PC-3 (cell line): ENCODE measurements at regions not wholly inside any gene's neighbourhood (a gene's known extent, or its start where the extent isn't known, plus 50 kb on each side); places are given as distances from the start of the nearest gene placed in this dataset.

Experiments used
- ATAC-seq: fragments of 200-7000 bp; cut with Tn5 transposase; 2 replicates; pipeline ENCODE4 v1.9.1; 2020; ENCODE audit warnings: mild to moderate bottlenecking, moderate library complexity
- BruUV-seq: library from RNA; stranded (reverse); fragments of 400-500 nt; replicated peaks from 2 replicates; lab custom pipeline; 2021; lab: Mats Ljungman, UMichigan
- CTCF ChIA-PET: fragments of 300-600 bp; sonication (Branson Sonifier 250); formaldehyde crosslinking; loops from one replicate; lab custom pipeline; 2022; ENCODE audit warnings: antibody characterized with exemption; lab: Charles Lee
- POLR2A ChIA-PET: fragments of 300-600 bp; sonication (Branson Sonifier 250); formaldehyde crosslinking; loops from one replicate; lab custom pipeline; 2022; ENCODE audit warnings: antibody characterized with exemption; ENCODE audit not compliant: unreplicated experiment; lab: Charles Lee
- DNase-seq: peaks from one replicate; pipeline ENCODE4 v3.0.0-alpha.2; 2015
- H2AFZ ChIP-seq: fragments of 300-600 bp; sonication (generic); 2 replicates; pipeline ENCODE4 v1.6.0; 2016; ENCODE audit warnings: antibody characterized with exemption, low read length
- H3F3A ChIP-seq: fragments of 300-600 bp; sonication (generic); one replicate; pipeline ENCODE4 v1.6.0; 2017; ENCODE audit warnings: antibody characterized with exemption, low read length, control low read depth, mild to moderate bottlenecking; ENCODE audit not compliant: unreplicated experiment
- H3K27ac ChIP-seq: fragments of 300-600 bp; sonication (generic); 2 replicates; pipeline ENCODE4 v1.5.1; 2016; ENCODE audit warnings: mild to moderate bottlenecking, low read length
- H3K27me3 ChIP-seq: fragments of 300-600 bp; sonication (generic); 2 replicates; pipeline ENCODE4 v1.6.1; 2016; ENCODE audit warnings: low read length, mixed read lengths
- H3K36me3 ChIP-seq: fragments of 300-600 bp; sonication (generic); 2 replicates; pipeline ENCODE4 v1.6.1; 2016; ENCODE audit warnings: low read depth, mixed run types, low read length, mixed read lengths
- H3K4me1 ChIP-seq: fragments of 300-600 bp; sonication (generic); 2 replicates; pipeline ENCODE4 v1.5.1; 2016; ENCODE audit warnings: low read length; ENCODE audit not compliant: insufficient read depth
- H3K4me2 ChIP-seq: fragments of 300-600 bp; sonication (generic); 2 replicates; pipeline ENCODE4 v1.6.0; 2016; ENCODE audit warnings: low read length
- H3K4me3 ChIP-seq: fragments of 300-600 bp; sonication (generic); 2 replicates; pipeline ENCODE4 v1.5.1; 2016; ENCODE audit warnings: mild to moderate bottlenecking, low read length, mixed read lengths
- H3K79me2 ChIP-seq: fragments of 300-600 bp; sonication (generic); 2 replicates; pipeline ENCODE4 v1.6.1; 2017; ENCODE audit warnings: low read length, mixed read lengths
- H3K9ac ChIP-seq: fragments of 300-600 bp; sonication (generic); 2 replicates; pipeline ENCODE4 v1.6.0; 2016; ENCODE audit warnings: mild to moderate bottlenecking, low read length
- H3K9me2 ChIP-seq: fragments of 300-600 bp; sonication (generic); replicated peaks from 2 replicates; pipeline ENCODE4 v1.6.1; 2016; ENCODE audit warnings: mixed run types, low read length, mixed read lengths
- H3K9me3 ChIP-seq: fragments of 300-600 bp; sonication (generic); 2 replicates; pipeline ENCODE4 v1.6.1; 2016; ENCODE audit warnings: low read length, mixed read lengths
- H4K20me1 ChIP-seq: fragments of 300-600 bp; sonication (generic); 2 replicates; pipeline ENCODE4 v1.6.1; 2016; ENCODE audit warnings: low read length, mixed read lengths
- EZH2 ChIP-seq: fragments of 300-600 bp; sonication (generic); IDR thresholded peaks from one replicate; pipeline ENCODE4 v1.6.1; 2017; ENCODE audit warnings: antibody characterized with exemption, mild to moderate bottlenecking, low read length; ENCODE audit not compliant: unreplicated experiment
- EZH2phosphoT487 ChIP-seq: fragments of 300-600 bp; sonication (generic); IDR thresholded peaks from 2 replicates; pipeline ENCODE4 v1.6.1; 2018; ENCODE audit warnings: mild to moderate bottlenecking, antibody characterized with exemption, low read length, borderline replicate concordance
- intact Hi-C: fragments of 100-400 bp; cut with micrococcal nuclease; formaldehyde crosslinking; loops from 2 replicates; pipeline ENCODE4 v1.9.0; 2023
- TF ChIP-seq, protein P1 (sequence below): fragments of 300-600 bp; sonication (generic); conservative IDR thresholded peaks from 2 replicates; pipeline ENCODE4 v1.5.1; 2017; ENCODE audit warnings: antibody characterized with exemption, low read depth, mild to moderate bottlenecking, low read length

DNA sequence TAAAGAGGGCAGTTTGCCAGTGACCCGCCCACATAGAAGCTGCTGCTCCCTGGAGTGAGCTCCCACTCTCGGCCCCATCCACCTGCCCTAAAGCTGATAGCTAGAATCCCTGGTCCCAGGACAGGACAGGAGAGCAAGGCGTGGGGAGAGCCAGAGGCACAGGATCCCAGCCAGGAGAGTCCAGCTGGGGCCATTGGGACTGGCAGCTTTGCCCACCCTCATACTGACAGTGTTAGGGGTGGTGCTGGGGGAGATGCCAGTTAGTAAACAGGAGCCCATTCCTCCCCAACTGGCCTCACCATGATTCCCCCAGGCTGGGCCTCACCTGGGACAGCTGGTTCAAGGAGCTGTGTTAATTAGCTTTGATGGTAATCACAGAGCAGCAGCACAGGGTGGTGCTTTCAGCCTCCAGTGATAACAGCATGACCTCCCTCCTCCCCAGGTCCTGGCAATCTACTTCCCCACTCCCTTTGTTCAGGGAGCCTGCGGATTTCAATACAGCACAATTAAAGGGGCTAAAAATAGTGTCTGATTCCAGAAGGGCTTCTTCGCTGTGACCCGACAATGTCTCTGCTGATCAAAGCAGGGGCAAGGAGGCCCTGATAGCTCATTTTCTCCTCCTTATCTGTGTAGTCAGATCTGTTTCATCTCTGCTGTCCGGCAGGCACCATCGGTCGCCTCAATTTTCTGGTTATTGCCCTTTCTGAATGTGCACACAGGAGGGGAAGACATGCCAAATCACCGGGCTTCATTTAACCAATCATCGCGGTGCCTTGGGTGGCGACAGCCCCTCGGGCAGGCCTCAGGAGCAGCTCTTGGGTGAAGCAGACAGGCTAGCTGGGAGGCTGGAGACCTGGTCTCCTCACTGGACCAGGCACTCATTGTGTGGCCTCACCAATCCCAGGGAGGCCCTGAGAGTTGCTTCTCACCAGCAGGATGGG lies 119.9 kb upstream of the TEX51 start:
- Histone ChIP-seq H3K4me2 (no peak overlapping the region), H3K9ac (no peak overlapping the region), H3K4me1 (no peaks in the 10 kb centered on the region), H4K20me1 (no peaks in the 10 kb centered on the region), H3F3A (no peaks in the 10 kb centered on the region), H3K4me3 (no peak overlapping the region), H3K27ac (no peak overlapping the region), H3K9me3 (no peaks in the 10 kb centered on the region), H3K27me3 (peaks cover 44% of the 10 kb centered on the region), H3K36me3 (no peaks in the 10 kb centered on the region), H3K9me2 (no peaks in the 10 kb centered on the region), H3K79me2 (no peaks in the 10 kb centered on the region), H2AFZ (no peak overlapping the region)
- no TSS peak for BruUV-seq
- intact Hi-C loops: no loop called here
- POLR2A ChIA-PET: interaction anchor here (0.5 kb wide), 1 partner anchor 69 kb away, joined by 4 read pairs; no protein-coding TSS in a partner anchor
- CTCF ChIA-PET: interaction anchor here (0.5 kb wide), 1 partner anchor 815 kb away, joined by 4 read pairs; no protein-coding TSS in a partner anchor
- no peak for DNase-seq
- ATAC-seq: no peak
- TF ChIP-seq EZH2 (no peak), EZH2phosphoT487 (no peak)
- TF ChIP-seq, protein P1, sequence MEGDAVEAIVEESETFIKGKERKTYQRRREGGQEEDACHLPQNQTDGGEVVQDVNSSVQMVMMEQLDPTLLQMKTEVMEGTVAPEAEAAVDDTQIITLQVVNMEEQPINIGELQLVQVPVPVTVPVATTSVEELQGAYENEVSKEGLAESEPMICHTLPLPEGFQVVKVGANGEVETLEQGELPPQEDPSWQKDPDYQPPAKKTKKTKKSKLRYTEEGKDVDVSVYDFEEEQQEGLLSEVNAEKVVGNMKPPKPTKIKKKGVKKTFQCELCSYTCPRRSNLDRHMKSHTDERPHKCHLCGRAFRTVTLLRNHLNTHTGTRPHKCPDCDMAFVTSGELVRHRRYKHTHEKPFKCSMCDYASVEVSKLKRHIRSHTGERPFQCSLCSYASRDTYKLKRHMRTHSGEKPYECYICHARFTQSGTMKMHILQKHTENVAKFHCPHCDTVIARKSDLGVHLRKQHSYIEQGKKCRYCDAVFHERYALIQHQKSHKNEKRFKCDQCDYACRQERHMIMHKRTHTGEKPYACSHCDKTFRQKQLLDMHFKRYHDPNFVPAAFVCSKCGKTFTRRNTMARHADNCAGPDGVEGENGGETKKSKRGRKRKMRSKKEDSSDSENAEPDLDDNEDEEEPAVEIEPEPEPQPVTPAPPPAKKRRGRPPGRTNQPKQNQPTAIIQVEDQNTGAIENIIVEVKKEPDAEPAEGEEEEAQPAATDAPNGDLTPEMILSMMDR: no peak

DNA sequence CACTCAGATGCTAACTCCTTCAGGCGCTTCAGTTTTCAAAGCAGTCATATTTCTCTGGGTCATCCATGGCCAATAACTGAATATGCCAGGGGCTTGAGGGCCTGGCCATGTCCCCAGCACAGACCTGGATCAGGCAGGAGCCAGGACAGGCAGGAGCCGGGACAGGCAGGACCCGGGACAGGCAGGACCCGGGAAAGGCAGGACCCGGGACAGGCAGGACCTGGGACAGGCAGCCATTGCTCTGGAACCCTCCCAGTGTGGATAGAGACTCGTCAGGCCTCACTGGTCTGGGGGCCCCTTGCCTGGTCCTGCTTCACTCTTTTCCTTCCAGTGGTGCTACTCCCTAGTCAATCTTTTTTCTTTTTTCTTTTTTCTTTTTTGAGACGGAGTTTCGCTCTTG lies 117.5 kb upstream of the TEX51 start:
- no peak overlapping the region for H2AFZ ChIP-seq
- no peaks in the 10 kb centered on the region for H3K9me2 ChIP-seq
- H3K4me1 ChIP-seq: no peaks in the 10 kb centered on the region
- no peak overlapping the region for H3K9ac ChIP-seq
- H3K27ac ChIP-seq: no peak overlapping the region
- no peak for TF ChIP-seq EZH2
- no peak for TF ChIP-seq EZH2phosphoT487
- TF ChIP-seq, protein P1: no peak
- ChIA-PET POLR2A (no interaction called here), CTCF (no interaction called here)
- intact Hi-C loops: no loop called here
- DNase-seq (no peak), ATAC-seq (no peak)
- peaks cover 38% of the 10 kb centered on the region for H3K27me3 ChIP-seq
- H3K4me2 ChIP-seq: no peak overlapping the region
- H3K36me3 ChIP-seq: no peaks in the 10 kb centered on the region
- H4K20me1 ChIP-seq: no peaks in the 10 kb centered on the region
- H3K4me3 ChIP-seq: no peak overlapping the region
- no peaks in the 10 kb centered on the region for H3F3A ChIP-seq
- H3K9me3 ChIP-seq: no peaks in the 10 kb centered on the region
- H3K79me2 ChIP-seq: no peaks in the 10 kb centered on the region
- BruUV-seq: no TSS peak

DNA sequence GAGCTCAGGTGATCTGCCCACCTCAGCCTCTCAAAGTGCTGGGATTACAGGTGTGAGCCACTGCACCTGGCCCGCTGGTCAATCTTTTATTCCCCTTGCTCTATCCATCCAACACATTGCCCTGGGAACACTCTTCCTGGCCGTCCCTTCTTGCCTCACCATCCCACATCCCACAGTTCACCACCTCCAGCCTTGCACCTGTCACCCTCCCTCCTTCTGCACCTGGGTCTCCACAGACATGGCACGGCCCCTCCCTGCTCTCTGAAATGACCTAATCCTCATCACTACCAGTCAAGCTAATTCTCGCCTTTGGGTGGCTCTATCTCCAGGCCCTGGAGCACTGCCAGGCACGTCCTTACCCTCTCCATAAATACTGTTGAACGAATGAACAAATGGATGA lies 116.9 kb upstream of the TEX51 start:
- Histone ChIP-seq H3K27ac (no peak overlapping the region), H3K4me2 (no peak overlapping the region), H3F3A (no peaks in the 10 kb centered on the region), H3K4me3 (no peak overlapping the region), H3K4me1 (no peaks in the 10 kb centered on the region), H3K79me2 (no peaks in the 10 kb centered on the region), H3K9ac (no peak overlapping the region), H3K9me3 (no peaks in the 10 kb centered on the region), H3K9me2 (no peaks in the 10 kb centered on the region), H2AFZ (no peak overlapping the region), H3K27me3 (peaks cover 34% of the 10 kb centered on the region), H4K20me1 (no peaks in the 10 kb centered on the region), H3K36me3 (no peaks in the 10 kb centered on the region)
- BruUV-seq: no TSS peak
- no peak for ATAC-seq
- no peak for DNase-seq
- no peak for TF ChIP-seq EZH2
- no peak for TF ChIP-seq EZH2phosphoT487
- TF ChIP-seq, protein P1: no peak
- ChIA-PET POLR2A (no interaction called here), CTCF (no interaction called here)
- intact Hi-C loops: no loop called here
